ENCODE measurements at regions not wholly inside any gene's neighbourhood (a gene's known extent, or its start where the extent isn't known, plus 50 kb on each side); places are given as distances from the start of the nearest gene placed in this dataset.

DNA sequence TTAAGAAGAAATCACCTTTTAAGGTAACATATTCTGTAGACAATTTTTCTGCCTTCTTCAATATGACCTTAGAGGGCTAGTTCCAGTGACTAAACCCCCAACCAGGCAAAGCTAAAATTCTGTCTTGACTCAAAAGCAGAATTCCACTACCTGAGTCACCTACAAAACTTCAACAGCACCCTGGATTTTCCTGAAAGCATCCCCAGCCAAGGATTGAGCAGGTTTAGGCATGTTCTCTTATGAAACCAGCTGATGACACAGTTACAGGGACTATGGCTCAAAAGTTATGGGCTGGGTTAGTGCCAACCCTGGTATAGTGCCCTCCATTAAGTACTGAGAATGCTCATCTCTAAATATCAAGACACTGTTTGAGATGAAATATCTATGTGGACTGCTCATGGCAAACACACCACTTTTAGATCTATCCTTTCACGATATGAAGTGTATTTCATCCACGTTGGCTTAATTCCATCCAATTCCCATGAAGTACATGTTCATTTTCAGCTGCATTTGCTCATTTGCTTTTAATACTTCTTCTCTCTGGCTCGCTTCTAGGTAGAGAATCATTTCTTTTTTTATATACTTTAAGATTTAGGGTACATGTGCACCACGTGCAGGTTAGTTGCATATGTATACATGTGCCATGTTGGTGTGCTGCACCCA, 53.6 kb upstream of the TNFAIP3 start:
- TF ChIP-seq, protein P1, sequence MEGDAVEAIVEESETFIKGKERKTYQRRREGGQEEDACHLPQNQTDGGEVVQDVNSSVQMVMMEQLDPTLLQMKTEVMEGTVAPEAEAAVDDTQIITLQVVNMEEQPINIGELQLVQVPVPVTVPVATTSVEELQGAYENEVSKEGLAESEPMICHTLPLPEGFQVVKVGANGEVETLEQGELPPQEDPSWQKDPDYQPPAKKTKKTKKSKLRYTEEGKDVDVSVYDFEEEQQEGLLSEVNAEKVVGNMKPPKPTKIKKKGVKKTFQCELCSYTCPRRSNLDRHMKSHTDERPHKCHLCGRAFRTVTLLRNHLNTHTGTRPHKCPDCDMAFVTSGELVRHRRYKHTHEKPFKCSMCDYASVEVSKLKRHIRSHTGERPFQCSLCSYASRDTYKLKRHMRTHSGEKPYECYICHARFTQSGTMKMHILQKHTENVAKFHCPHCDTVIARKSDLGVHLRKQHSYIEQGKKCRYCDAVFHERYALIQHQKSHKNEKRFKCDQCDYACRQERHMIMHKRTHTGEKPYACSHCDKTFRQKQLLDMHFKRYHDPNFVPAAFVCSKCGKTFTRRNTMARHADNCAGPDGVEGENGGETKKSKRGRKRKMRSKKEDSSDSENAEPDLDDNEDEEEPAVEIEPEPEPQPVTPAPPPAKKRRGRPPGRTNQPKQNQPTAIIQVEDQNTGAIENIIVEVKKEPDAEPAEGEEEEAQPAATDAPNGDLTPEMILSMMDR (IDR thresholded peaks at IDR 0.05) = no peak
- no peak for TF ChIP-seq POLR2A (IDR thresholded peaks at IDR 0.05)

All from vagina (tissue), 2 donors.